CD14-positive monocyte (primary cell): ENCODE measurements at regions not wholly inside any gene's neighbourhood (a gene's known extent, or its start where the extent isn't known, plus 50 kb on each side); places are given as distances from the start of the nearest gene placed in this dataset.

ENCODE experiments used
- DNase-seq, 3 donors: peaks; one replicate each; pipeline ENCODE4 v3.0.0-alpha.2; 2011 to 2022
- H2AFZ ChIP-seq: 2 replicates; pipeline ENCODE4 v1.6.0; 2012; ENCODE audit warnings: mild to moderate bottlenecking, low read depth, low read length, inconsistent platforms; ENCODE audit not compliant: insufficient read depth, poor library complexity, severe bottlenecking
- H3K27ac ChIP-seq, 2 donors: 1 replicate in 1 of 2; 2 replicates in 1 of 2; pipeline ENCODE4 v1.5.1; 2012 to 2013; ENCODE audit warnings: low read length in 2 of 2, control low read depth in 1 of 2, inconsistent platforms in 1 of 2, low read depth in 1 of 2, mild to moderate bottlenecking in 1 of 2
- H3K27me3 ChIP-seq, 2 donors: one replicate each; pipeline versions ENCODE4 v1.6.0 to v1.6.1; 2011 to 2013; ENCODE audit warnings: low read length in 2 of 2; ENCODE audit not compliant: control insufficient read depth in 2 of 2, insufficient read depth in 2 of 2
- H3K36me3 ChIP-seq, 2 donors: replicated peaks in 1 of 2; 1 replicate in 1 of 2; 2 replicates in 1 of 2; pipeline versions ENCODE4 v1.5.1 to v1.6.1; 2012 to 2013; ENCODE audit warnings: low read length in 2 of 2, control low read depth in 1 of 2, inconsistent platforms in 1 of 2, mild to moderate bottlenecking in 1 of 2; ENCODE audit not compliant: insufficient read depth in 2 of 2, control insufficient read depth in 1 of 2
- H3K4me1 ChIP-seq, 2 donors: 1 replicate in 1 of 2; 2 replicates in 1 of 2; pipeline versions ENCODE4 v1.5.1 to v1.6.1; 2012 to 2013; ENCODE audit warnings: low read length in 2 of 2, control low read depth in 1 of 2, inconsistent platforms in 1 of 2, mild to moderate bottlenecking in 1 of 2, moderate library complexity in 1 of 2; ENCODE audit not compliant: insufficient read depth in 2 of 2, control insufficient read depth in 1 of 2
- H3K4me2 ChIP-seq: replicated peaks from 2 replicates; pipeline ENCODE3; 2012; ENCODE audit warnings: low read length, moderate library complexity, mild to moderate bottlenecking; ENCODE audit not compliant: poor library complexity, severe bottlenecking; ENCODE audit errors: extremely low read depth
- H3K4me3 ChIP-seq, 3 experiments: fragments of 200-600 bp in 1 of 3; sonication (generic) in 1 of 3; replicated peaks in 1 of 3; 1 replicate in 2 of 3; 2 replicates in 1 of 3; pipeline ENCODE4 v1.5.1; 2011 to 2013; ENCODE audit warnings: low read length in 3 of 3, mild to moderate bottlenecking in 3 of 3, control low read depth in 2 of 3, low read depth in 2 of 3, inconsistent platforms in 1 of 3, moderate library complexity in 1 of 3
- H3K79me2 ChIP-seq: 2 replicates; pipeline ENCODE4 v1.6.0; 2012; ENCODE audit warnings: mild to moderate bottlenecking, control low read depth, inconsistent platforms, low read length, moderate library complexity; ENCODE audit not compliant: insufficient read depth
- H3K9ac ChIP-seq: 2 replicates; pipeline ENCODE4 v1.6.0; 2017; ENCODE audit warnings: low read length, mild to moderate bottlenecking; ENCODE audit not compliant: insufficient read depth, poor library complexity, severe bottlenecking
- H3K9me3 ChIP-seq, 2 donors: replicated peaks in 1 of 2; 1 replicate in 1 of 2; 2 replicates in 1 of 2; pipeline versions ENCODE4 v1.5.1 to v1.6.1; 2012 to 2013; ENCODE audit warnings: low read length in 2 of 2, control low read depth in 1 of 2; ENCODE audit not compliant: control insufficient read depth in 1 of 2, insufficient read depth in 1 of 2
- H4K20me1 ChIP-seq: 2 replicates; pipeline ENCODE4 v1.6.0; 2012; ENCODE audit warnings: mild to moderate bottlenecking, low read length, control low read depth, moderate library complexity; ENCODE audit not compliant: insufficient read depth
- H3K27ac Mint-ChIP-seq, 7 donors: one replicate each; pipeline ENCODE4 v1.8.0; 2020; ENCODE audit warnings: mild to moderate bottlenecking in 7 of 7, mixed read lengths in 7 of 7, moderate library complexity in 6 of 7, inconsistent platforms in 2 of 7
- H3K27me3 Mint-ChIP-seq, 3 donors: one replicate each; pipeline ENCODE4 v1.8.0; 2021 to 2022; ENCODE audit warnings: low read depth in 3 of 3, mild to moderate bottlenecking in 3 of 3, mixed read lengths in 3 of 3, moderate library complexity in 3 of 3, inconsistent platforms in 1 of 3
- H3K36me3 Mint-ChIP-seq, 2 donors: one replicate each; pipeline ENCODE4 v1.8.0; 2020; ENCODE audit warnings: mixed read lengths in 2 of 2, inconsistent platforms in 1 of 2, mild to moderate bottlenecking in 1 of 2
- H3K4me1 Mint-ChIP-seq: one replicate; pipeline ENCODE4 v1.8.0; 2020; ENCODE audit warnings: mild to moderate bottlenecking, mixed read lengths
- H3K4me3 Mint-ChIP-seq, 2 donors: one replicate each; pipeline ENCODE4 v1.8.0; 2020; ENCODE audit warnings: mild to moderate bottlenecking in 2 of 2, mixed read lengths in 2 of 2, moderate library complexity in 1 of 2
- H3K9me3 Mint-ChIP-seq, 7 donors: one replicate each; pipeline ENCODE4 v1.8.0; 2020 to 2022; ENCODE audit warnings: mixed read lengths in 7 of 7, mild to moderate bottlenecking in 6 of 7, moderate library complexity in 6 of 7, inconsistent platforms in 2 of 7
- CTCF ChIP-seq: fragments of 200-600 bp; IDR thresholded peaks from one replicate; pipeline ENCODE4 v1.8.0; 2022; ENCODE audit warnings: antibody characterized with exemption, mild to moderate bottlenecking
- WGBS: methylation state at CpG from one replicate; pipeline ENCODE4 v1.1.5; 2013; ENCODE audit warnings: missing lambda C conversion rate; ENCODE audit not compliant: insufficient coverage; 5-methylcytosine and 5-hydroxymethylcytosine counted together
- intact Hi-C, 2 donors: fragments of 100-400 bp; cut with micrococcal nuclease; formaldehyde crosslinking; loops; one replicate each; pipeline versions ENCODE4 v1.15.0 to v1.15.1; 2023

- H3K9me3 Mint-ChIP-seq = peaks cover 0 to 2% (median 0%) of the 10 kb centered on the region in 7 donors
- no peak overlapping the region for H3K9ac ChIP-seq
- H3K4me2 ChIP-seq = no peak overlapping the region
- no peaks in the 10 kb centered on the region for H3K36me3 Mint-ChIP-seq
- no peak overlapping the region for H2AFZ ChIP-seq
- H3K27ac Mint-ChIP-seq = no peak overlapping the region
- H3K4me3 ChIP-seq = no peak overlapping the region
- WGBS = no CpG with 5 or more reads among the region's 6 CpGs
- intact Hi-C loops = no loop called here
- H3K27me3 Mint-ChIP-seq = peaks cover 0 to 1% (median 0%) of the 10 kb centered on the region in 3 donors
- no peak for DNase-seq
- no peaks in the 10 kb centered on the region for H3K4me1 Mint-ChIP-seq
- no peaks in the 10 kb centered on the region for H3K36me3 ChIP-seq
- H3K27ac ChIP-seq = no peak overlapping the region
- H3K4me3 Mint-ChIP-seq = no peak overlapping the region
- no peaks in the 10 kb centered on the region for H3K27me3 ChIP-seq
- no peaks in the 10 kb centered on the region for H4K20me1 ChIP-seq
- no peaks in the 10 kb centered on the region for H3K79me2 ChIP-seq
- no peaks in the 10 kb centered on the region for H3K9me3 ChIP-seq
- no peak for TF ChIP-seq CTCF
- no peaks in the 10 kb centered on the region for H3K4me1 ChIP-seq
Observed at GRCh38 chr13:79626924-79627323, 146.0 kb downstream of the NDFIP2 start.

GRCh38 chr13:79625517-79625916 is 144.6 kb downstream of the NDFIP2 start:
- no peak overlapping the region for H2AFZ ChIP-seq
- TF ChIP-seq CTCF = no peak
- Mint-ChIP-seq H3K4me3 (no peak overlapping the region), H3K27ac (no peak overlapping the region), H3K27me3 (no peaks in the 10 kb centered on the region), H3K36me3 (no peaks in the 10 kb centered on the region), H3K4me1 (no peaks in the 10 kb centered on the region), H3K9me3 (peaks cover 0 to 2% (median 0%) of the 10 kb centered on the region in 7 donors)
- DNase-seq = no peak
- intact Hi-C loops = no loop called here
- no CpG with 5 or more reads among the region's 1 CpG for WGBS
- no peaks in the 10 kb centered on the region for H3K36me3 ChIP-seq
- H3K9me3 ChIP-seq = peaks cover 0 to under 1% of the 10 kb centered on the region in 2 donors
- H3K9ac ChIP-seq = no peak overlapping the region
- no peak overlapping the region for H3K4me2 ChIP-seq
- no peaks in the 10 kb centered on the region for H4K20me1 ChIP-seq
- no peak overlapping the region for H3K27ac ChIP-seq
- no peaks in the 10 kb centered on the region for H3K79me2 ChIP-seq
- H3K4me3 ChIP-seq = no peak overlapping the region
- H3K4me1 ChIP-seq = no peaks in the 10 kb centered on the region
- no peaks in the 10 kb centered on the region for H3K27me3 ChIP-seq
